Activated CD4-positive, alpha-beta T cell treated with anti-CD3 and anti-CD28 coated beads, Interleukin-2, amount 10 ng/mL, durations not matched to agents 7 days and 5 days (primary cell): ENCODE measurements at regions not wholly inside any gene's neighbourhood (a gene's known extent, or its start where the extent isn't known, plus 50 kb on each side); places are given as distances from the start of the nearest gene placed in this dataset.
"Not testable (repeated sequence)": the region's sequence is repeated elsewhere in the genome, so short reads cannot be mapped to it uniquely, and the experiment has no call there.

Source experiments
- CTCF ChIA-PET: fragments of 350-600 bp; sonication (Branson Sonifier 250); formaldehyde crosslinking; loops from one replicate; lab custom pipeline; 2021; ENCODE audit warnings: antibody characterized with exemption; lab: Charles Lee
- POLR2A ChIA-PET: fragments of 350-600 bp; sonication (Branson Sonifier 250); formaldehyde crosslinking; loops from one replicate; lab custom pipeline; 2021; ENCODE audit warnings: antibody characterized with exemption; lab: Charles Lee
- DNase-seq: peaks from one replicate; pipeline ENCODE4 v3.0.0-alpha.2; 2020
- H3K27ac Mint-ChIP-seq: one replicate; pipeline ENCODE4 v1.8.0; 2021; ENCODE audit warnings: mild to moderate bottlenecking, moderate library complexity, mixed read lengths
- H3K27me3 Mint-ChIP-seq: one replicate; pipeline ENCODE4 v1.8.0; 2021; ENCODE audit warnings: mixed read lengths
- H3K36me3 Mint-ChIP-seq: one replicate; pipeline ENCODE4 v1.8.0; 2021; ENCODE audit warnings: low read depth, mixed read lengths
- H3K4me1 Mint-ChIP-seq: one replicate; pipeline ENCODE4 v1.8.0; 2021; ENCODE audit warnings: mixed read lengths
- H3K4me3 Mint-ChIP-seq: one replicate; pipeline ENCODE4 v1.8.0; 2021; ENCODE audit warnings: mild to moderate bottlenecking, moderate library complexity, mixed read lengths
- H3K9me3 Mint-ChIP-seq: one replicate; pipeline ENCODE4 v1.8.0; 2021; ENCODE audit warnings: mixed read lengths

DNA sequence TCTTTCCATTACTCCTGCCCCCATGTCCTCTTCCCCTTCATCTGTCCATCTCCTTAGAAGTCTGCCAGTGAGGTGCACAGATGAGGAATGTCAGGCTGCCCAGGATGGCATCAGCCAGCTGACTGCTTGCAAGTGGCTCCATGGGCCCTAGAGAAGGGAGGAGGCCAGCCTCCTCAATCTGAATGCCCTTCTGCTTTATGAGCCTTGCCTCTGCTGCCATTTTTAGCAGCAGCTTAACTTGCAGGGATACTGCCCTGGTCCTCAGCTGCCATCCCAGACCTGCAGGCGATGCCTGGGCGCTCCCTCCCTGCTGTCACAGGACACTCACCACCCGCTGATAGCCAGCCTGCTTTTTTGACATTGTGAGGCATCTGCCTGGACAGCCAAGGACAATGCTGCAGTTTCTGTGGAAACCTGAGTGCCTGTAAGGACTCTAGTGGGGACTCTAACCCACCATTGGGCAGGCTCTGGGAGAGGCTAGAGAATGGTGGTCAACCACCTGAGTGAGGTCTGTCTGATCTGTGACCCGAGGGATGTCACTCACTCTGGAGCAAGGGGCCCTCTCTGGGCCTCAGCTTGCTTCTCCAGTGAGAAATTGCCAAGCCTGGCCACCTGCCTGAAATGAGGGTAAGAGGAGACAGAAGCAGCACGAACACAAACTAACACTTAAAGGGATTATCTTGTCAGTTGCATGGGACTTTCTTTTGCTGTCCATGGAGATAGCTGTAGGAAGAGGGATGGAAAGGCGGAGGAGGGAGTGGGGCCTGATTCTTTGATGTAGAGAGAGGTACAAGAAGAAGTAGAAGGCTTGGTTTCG is 185.0 kb downstream of the MIS18A start:
- ChIA-PET CTCF (no interaction called here), POLR2A (no interaction called here)
- Mint-ChIP-seq H3K27me3 (no peaks in the 10 kb centered on the region), H3K4me3 (no peak overlapping the region), H3K27ac (no peak overlapping the region), H3K9me3 (no peaks in the 10 kb centered on the region), H3K4me1 (no peaks in the 10 kb centered on the region), H3K36me3 (no peaks in the 10 kb centered on the region)
- no peak for DNase-seq

DNA sequence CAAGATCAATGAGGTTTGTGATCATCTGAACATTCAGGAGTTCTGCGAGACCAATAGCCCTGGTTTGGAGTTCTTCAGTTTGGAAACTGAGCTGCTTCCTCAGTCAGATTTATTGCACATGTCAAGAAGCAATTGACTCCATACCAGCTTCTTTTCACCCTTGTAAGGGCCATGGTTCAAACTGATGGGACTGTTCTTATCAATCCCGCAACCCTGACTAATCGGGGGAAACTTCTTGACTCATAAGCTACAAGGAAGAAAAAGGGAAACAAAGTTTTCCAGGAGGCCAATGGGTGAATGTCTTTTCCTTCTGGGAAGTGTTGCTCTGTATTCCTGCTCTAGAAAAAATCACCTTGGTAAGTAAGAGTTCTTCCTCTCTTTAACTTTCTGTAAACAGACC is 187.9 kb downstream of the MIS18A start:
- H3K9me3 Mint-ChIP-seq: no peaks in the 10 kb centered on the region
- no peaks in the 10 kb centered on the region for H3K4me1 Mint-ChIP-seq
- H3K27ac Mint-ChIP-seq: no peak overlapping the region
- no peak for DNase-seq
- ChIA-PET CTCF (interaction anchor here (0.5 kb wide), 1 partner anchor 837 kb away, joined by 3 read pairs; no protein-coding TSS in a partner anchor), POLR2A (no interaction called here)
- no peak overlapping the region for H3K4me3 Mint-ChIP-seq
- H3K36me3 Mint-ChIP-seq: no peaks in the 10 kb centered on the region
- H3K27me3 Mint-ChIP-seq: no peaks in the 10 kb centered on the region

DNA sequence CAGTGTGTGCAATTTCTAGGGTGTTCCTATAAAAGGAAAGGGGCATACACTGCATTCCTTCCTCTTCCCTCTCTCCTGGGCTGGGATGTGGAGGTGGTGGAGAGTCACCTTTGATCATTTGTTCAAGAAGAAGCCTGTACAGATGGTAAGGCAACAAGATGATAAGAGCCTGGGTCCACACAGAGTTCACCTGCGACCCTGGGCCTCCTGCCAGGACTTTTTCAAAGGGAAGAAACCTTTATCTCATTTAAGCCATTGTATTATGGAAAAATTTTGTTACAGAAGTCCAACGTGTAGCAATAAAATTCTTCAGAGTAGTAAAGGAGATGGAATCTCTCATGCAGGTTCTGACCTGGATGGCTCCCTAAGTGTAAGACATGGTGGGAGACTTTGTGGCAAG is 189.1 kb downstream of the MIS18A start:
- Mint-ChIP-seq H3K4me1 (no peaks in the 10 kb centered on the region), H3K27ac (no peak overlapping the region), H3K9me3 (no peaks in the 10 kb centered on the region), H3K4me3 (no peak overlapping the region), H3K36me3 (no peaks in the 10 kb centered on the region), H3K27me3 (no peaks in the 10 kb centered on the region)
- ChIA-PET POLR2A (no interaction called here), CTCF (no interaction called here)
- no peak for DNase-seq

DNA sequence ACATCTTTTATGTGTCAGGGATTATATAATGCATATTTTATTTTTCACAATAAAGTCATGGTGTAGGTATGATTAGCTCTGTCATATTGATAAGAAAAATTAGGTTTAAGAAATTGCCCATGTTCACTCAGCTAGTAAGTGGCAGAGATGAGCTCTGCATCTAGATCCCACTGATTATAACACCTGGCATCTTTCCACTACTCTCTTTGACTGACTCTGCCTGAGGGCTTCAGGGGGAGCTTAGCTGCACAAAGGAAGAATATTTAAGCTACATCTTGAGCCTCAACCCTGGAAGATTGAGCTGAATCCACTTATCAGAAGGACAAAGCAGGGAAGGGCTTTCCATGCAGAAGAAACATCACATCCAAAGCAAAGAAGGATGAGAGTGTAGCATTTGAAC is 190.4 kb downstream of the MIS18A start:
- no peaks in the 10 kb centered on the region for H3K27me3 Mint-ChIP-seq
- no peak overlapping the region for H3K4me3 Mint-ChIP-seq
- DNase-seq: no peak
- H3K4me1 Mint-ChIP-seq: no peaks in the 10 kb centered on the region
- no peaks in the 10 kb centered on the region for H3K9me3 Mint-ChIP-seq
- no peaks in the 10 kb centered on the region for H3K36me3 Mint-ChIP-seq
- H3K27ac Mint-ChIP-seq: no peak overlapping the region
- CTCF ChIA-PET: interaction anchor here (1.1 kb wide), 1 partner anchor 8 kb away, joined by 3 read pairs; no protein-coding TSS in a partner anchor
- POLR2A ChIA-PET: no interaction called here

DNA sequence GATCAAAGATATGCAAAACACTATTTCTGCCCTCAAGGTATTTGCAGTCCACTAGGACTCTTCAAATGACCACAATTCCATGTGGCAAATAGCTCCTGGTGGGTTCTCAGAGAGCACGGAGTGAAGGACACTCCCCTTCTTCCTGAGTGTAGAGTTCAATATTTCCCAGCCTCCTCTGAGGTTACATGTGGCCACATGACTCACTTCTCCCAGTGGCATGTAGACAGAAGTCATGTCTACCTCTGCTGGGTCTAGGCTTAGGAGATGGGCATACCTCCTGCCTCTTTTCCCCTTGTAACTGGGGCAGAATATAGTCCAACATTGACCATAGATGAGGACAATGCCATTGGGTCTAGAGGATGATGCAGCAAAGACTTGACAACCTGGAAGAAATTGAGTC is 191.4 kb downstream of the MIS18A start:
- Mint-ChIP-seq H3K27ac (no peak overlapping the region), H3K9me3 (no peaks in the 10 kb centered on the region), H3K4me1 (no peaks in the 10 kb centered on the region), H3K4me3 (no peak overlapping the region), H3K36me3 (no peaks in the 10 kb centered on the region), H3K27me3 (no peaks in the 10 kb centered on the region)
- CTCF ChIA-PET: no interaction called here
- no peak for DNase-seq
- POLR2A ChIA-PET: no interaction called here

DNA sequence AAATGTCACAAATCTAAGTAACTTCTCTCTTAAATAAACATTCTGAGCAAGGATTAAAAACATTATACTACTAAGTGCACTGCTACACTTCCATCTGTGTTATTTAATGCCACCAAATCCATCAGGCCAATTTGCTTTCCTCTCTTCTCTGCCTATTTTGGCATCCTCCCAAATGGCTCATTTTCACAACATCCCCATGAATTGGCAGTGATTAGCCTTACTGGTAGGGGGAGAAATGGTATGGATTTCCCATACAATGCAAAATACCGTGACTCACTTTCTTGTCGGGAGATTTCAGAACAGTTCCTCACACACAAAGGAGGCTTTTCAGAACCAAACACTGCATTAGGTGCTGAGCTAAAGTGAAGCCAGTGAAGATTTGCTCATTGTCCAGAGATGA is 195.7 kb downstream of the MIS18A start:
- Mint-ChIP-seq H3K4me3 (no peak overlapping the region), H3K4me1 (no peaks in the 10 kb centered on the region), H3K27me3 (peaks cover 4% of the 10 kb centered on the region), H3K9me3 (no peaks in the 10 kb centered on the region), H3K27ac (no peak overlapping the region), H3K36me3 (no peaks in the 10 kb centered on the region)
- no peak for DNase-seq
- ChIA-PET POLR2A (no interaction called here), CTCF (interaction anchor here (0.5 kb wide), 1 partner anchor 206 kb away, joined by 3 read pairs; no protein-coding TSS in a partner anchor)

DNA sequence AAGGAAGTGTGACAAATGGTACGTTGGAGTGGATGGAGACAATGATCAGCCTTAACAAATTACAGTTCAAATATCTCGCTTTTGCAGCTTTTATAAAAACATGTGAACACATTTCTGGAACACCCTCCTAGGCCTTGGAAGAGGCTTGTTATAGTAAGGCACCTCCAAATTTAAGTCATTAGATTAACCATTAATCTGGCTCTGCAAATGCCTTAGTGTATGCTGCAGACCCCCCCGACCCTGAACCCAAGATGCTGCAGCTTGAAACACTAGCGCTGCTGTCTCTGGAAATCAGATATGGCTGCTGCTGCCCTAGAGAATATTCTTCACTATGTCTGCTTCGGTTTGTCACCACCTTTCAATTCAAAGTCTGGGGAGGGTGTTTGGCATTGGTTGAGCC is 196.4 kb downstream of the MIS18A start:
- no peaks in the 10 kb centered on the region for H3K36me3 Mint-ChIP-seq

DNA sequence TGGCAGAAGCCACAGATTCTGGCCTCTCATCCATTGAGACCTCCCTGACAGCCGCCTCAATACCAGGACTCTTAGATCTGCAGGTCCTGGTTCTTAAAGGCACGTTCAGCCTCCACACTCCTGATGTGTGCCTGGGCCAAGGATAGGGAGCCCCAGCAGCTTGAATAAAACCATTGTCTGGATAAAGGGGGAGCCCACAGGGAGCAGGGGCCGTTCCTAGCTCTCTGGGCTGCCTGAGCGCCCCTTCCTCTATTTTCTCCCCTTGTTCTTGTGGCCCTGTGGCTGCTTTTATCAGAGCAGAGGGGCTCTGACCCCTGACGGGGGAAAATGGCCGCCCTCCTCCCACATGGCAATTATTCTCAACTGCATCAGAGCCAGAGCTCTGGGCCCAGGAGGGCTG is 200.8 kb downstream of the HUNK start:
- ChIA-PET CTCF (no interaction called here), POLR2A (no interaction called here)
- H3K4me3 Mint-ChIP-seq: no peak overlapping the region
- DNase-seq: no peak
- no peaks in the 10 kb centered on the region for H3K36me3 Mint-ChIP-seq
- no peaks in the 10 kb centered on the region for H3K9me3 Mint-ChIP-seq
- H3K27me3 Mint-ChIP-seq: no peaks in the 10 kb centered on the region
- no peak overlapping the region for H3K27ac Mint-ChIP-seq
- H3K4me1 Mint-ChIP-seq: no peaks in the 10 kb centered on the region

More for the DNA sequence above, 196.4 kb downstream of the MIS18A start:
- Mint-ChIP-seq H3K4me3 (no peak overlapping the region), H3K27me3 (peaks cover 4% of the 10 kb centered on the region), H3K27ac (no peak overlapping the region), H3K4me1 (no peaks in the 10 kb centered on the region), H3K9me3 (no peaks in the 10 kb centered on the region)
- ChIA-PET CTCF (no interaction called here), POLR2A (no interaction called here)
- DNase-seq: no peak

DNA sequence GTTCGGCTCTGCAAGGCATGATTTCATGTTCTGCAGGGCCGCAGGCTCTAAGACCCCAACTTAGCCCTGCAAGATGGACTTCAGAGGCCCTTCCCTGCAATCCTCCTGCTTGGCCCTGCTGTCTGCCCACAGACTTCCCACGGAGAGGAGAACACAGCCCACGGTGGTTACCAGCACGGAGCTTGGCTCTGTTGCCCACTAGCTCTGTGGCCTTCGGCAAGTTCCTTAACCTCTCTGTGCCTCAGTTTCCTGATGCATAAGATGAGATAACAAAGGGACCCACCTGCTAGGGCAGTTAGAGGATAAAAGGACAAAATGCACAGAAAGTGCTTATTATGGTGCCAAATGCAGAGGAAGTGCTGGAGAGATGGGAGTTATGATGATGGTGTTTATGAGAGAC is 200.4 kb downstream of the HUNK start:
- H3K27ac Mint-ChIP-seq: no peak overlapping the region
- no peaks in the 10 kb centered on the region for H3K36me3 Mint-ChIP-seq
- POLR2A ChIA-PET: no interaction called here
- H3K9me3 Mint-ChIP-seq: no peaks in the 10 kb centered on the region
- H3K4me1 Mint-ChIP-seq: no peaks in the 10 kb centered on the region
- DNase-seq: no peak
- H3K4me3 Mint-ChIP-seq: no peak overlapping the region
- no peaks in the 10 kb centered on the region for H3K27me3 Mint-ChIP-seq
- CTCF ChIA-PET: no interaction called here

DNA sequence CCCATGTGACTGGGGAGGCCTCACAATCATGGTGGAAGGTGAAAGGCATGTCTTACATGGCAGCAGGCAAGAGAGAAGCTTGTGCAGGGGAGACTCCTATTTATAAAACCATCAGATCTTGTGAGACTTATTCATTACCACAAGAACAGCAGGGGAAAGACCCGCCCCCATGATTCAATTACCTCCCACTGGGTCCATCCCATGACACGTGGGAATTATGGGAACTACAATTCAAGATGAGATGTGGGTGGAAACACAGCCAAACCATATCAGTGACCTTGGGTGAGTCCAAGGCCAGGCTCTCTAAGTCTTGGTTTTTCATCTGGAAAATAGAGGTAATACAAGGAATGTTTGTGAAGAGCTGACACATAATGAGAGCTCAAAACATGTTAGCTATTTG is 198.8 kb downstream of the HUNK start:
- DNase-seq, H3K27me3 Mint-ChIP-seq, POLR2A ChIA-PET, H3K4me3 Mint-ChIP-seq, H3K9me3 Mint-ChIP-seq, H3K27ac Mint-ChIP-seq, H3K36me3 Mint-ChIP-seq, H3K4me1 Mint-ChIP-seq, CTCF ChIA-PET: not testable (repeated sequence)

DNA sequence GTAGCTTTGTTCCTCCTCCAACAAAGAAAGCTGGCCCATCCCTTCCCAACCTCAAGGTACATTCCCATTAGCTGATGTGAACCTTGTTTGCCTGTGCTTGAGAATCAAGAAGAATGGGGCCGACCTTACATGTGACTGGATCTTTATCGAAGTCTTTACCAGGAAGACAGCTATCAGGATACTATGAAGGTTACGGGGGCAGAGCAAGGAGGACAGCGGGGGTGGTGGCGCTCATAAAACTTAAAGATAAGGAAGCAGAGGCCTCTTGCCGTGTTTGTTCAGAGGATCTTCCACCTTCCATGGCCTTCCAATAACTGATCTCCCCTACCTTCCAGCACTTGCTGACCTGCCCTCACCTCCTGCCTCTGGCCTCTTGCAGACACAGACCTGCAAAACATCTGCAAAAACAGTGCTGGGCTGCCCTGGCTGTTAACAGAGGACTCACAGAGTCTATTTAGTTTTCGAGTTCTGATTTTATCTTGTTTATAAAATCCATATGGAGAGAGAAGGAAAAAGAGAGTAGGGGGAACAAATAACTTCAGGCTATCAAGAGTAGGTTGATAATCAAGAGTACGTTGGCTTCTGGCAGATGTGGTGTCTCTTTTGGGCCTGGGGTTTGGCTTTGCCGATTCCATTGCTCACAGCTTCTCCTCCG is 198.0 kb downstream of the HUNK start:
- Mint-ChIP-seq H3K27ac (no peak overlapping the region), H3K36me3 (no peaks in the 10 kb centered on the region), H3K27me3 (no peaks in the 10 kb centered on the region), H3K4me3 (no peak overlapping the region), H3K4me1 (no peaks in the 10 kb centered on the region), H3K9me3 (no peaks in the 10 kb centered on the region)
- no peak for DNase-seq
- CTCF ChIA-PET: no interaction called here
- POLR2A ChIA-PET: interaction anchor here (0.6 kb wide), 1 partner anchor 33 kb away, joined by 3 read pairs; no protein-coding TSS in a partner anchor

DNA sequence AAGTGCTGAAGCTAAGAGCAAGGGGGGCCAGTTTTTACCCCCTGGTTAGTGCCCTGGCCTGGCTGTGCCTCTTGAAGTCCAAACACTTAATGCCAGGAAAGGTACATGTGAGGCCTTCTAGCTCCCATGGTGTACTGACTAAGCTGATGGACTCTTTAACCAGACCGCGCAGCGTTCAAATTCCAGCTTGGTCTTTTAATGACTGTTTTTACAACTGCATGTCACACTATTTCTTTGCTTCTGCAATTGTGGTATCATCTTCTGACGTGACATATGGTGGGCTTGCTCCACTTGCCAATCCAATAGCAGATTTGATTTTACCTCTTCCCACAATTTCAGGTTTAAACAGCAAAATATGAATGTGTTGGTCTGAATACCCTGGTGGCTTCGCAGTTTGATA is 197.3 kb downstream of the HUNK start:
- POLR2A ChIA-PET: interaction anchor here (0.6 kb wide), 1 partner anchor 33 kb away, joined by 3 read pairs; no protein-coding TSS in a partner anchor
- H3K4me3 Mint-ChIP-seq: no peak overlapping the region
- no peaks in the 10 kb centered on the region for H3K36me3 Mint-ChIP-seq
- H3K27ac Mint-ChIP-seq: no peak overlapping the region
- H3K9me3 Mint-ChIP-seq: no peaks in the 10 kb centered on the region
- no peak for DNase-seq
- CTCF ChIA-PET: no interaction called here
- H3K4me1 Mint-ChIP-seq: no peaks in the 10 kb centered on the region
- H3K27me3 Mint-ChIP-seq: no peaks in the 10 kb centered on the region

DNA sequence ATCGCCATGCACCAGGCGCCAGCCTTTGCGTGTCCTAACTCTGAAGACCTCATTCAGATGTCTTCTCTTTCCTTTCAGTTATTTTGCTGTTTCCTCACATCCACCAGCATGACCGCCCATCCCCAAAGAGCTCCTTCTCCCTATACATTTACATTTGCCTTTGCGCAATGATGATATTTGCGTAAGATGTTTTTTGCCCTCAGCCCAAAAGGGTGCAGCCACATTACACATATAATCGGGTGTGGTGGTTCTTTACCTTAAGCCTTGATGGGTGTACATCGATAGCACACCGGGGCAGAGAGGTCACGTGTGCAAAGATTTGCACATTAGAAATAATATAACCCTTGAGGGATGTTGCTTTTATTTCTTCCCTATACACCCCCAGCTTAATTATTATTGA is 192.8 kb downstream of the HUNK start:
- no peaks in the 10 kb centered on the region for H3K36me3 Mint-ChIP-seq
- ChIA-PET CTCF (no interaction called here), POLR2A (no interaction called here)
- H3K27me3 Mint-ChIP-seq: peaks cover 2% of the 10 kb centered on the region
- no peaks in the 10 kb centered on the region for H3K4me1 Mint-ChIP-seq
- H3K27ac Mint-ChIP-seq: no peak overlapping the region
- DNase-seq: no peak
- no peaks in the 10 kb centered on the region for H3K9me3 Mint-ChIP-seq
- no peak overlapping the region for H3K4me3 Mint-ChIP-seq
